Stomach (tissue), 4 donors: ENCODE measurements at regions not wholly inside any gene's neighbourhood (a gene's known extent, or its start where the extent isn't known, plus 50 kb on each side); places are given as distances from the start of the nearest gene placed in this dataset.

ENCODE experiments used
- CTCF ChIP-seq, 7 experiments: fragments of 450-650 bp in 4 of 7; fragments of 200-600 bp in 3 of 7; sonication (generic) in 3 of 7; IDR thresholded peaks; one replicate each; pipeline ENCODE4 v1.5.1; 2016 to 2019; ENCODE audit warnings: antibody characterized with exemption in 7 of 7, control low read depth in 2 of 7, mild to moderate bottlenecking in 1 of 7
- EP300 ChIP-seq: sonication (generic); formaldehyde crosslinking; IDR thresholded peaks from one replicate; pipeline ENCODE4 v1.6.1; 2017; ENCODE audit warnings: antibody characterized with exemption

GRCh38 chr1:29849038-29849750, 612.9 kb downstream of the PTPRU start:
- peak in 2 of 7 experiments; percentile 10 to 29 for TF ChIP-seq CTCF (IDR thresholded peaks at IDR 0.05)
- TF ChIP-seq EP300: no peak
